Breast epithelium (tissue), 4 donors: ENCODE measurements at regions not wholly inside any gene's neighbourhood (a gene's known extent, or its start where the extent isn't known, plus 50 kb on each side); places are given as distances from the start of the nearest gene placed in this dataset.
A peak's percentile ranks its signal among the peaks of the same experiment; 100 is the strongest.

Experiments used
- DNase-seq, 2 donors: peaks; one replicate each; pipeline ENCODE4 v3.0.0-alpha.2; 2019; ENCODE audit warnings: low spot score in 2 of 2
- H3K27ac ChIP-seq, 2 donors: fragments of 200-600 bp; sonication (generic) in 1 of 2; one replicate each; pipeline ENCODE4 v1.5.1; 2016 to 2019; ENCODE audit warnings: mild to moderate bottlenecking in 1 of 2
- H3K27me3 ChIP-seq, 2 donors: fragments of 200-600 bp; sonication (generic) in 1 of 2; one replicate each; pipeline versions ENCODE4 v1.5.1 to v1.6.0; 2017 to 2019; ENCODE audit warnings: control low read depth in 1 of 2, mild to moderate bottlenecking in 1 of 2
- H3K36me3 ChIP-seq: fragments of 200-600 bp; one replicate; pipeline ENCODE4 v1.5.1; 2019
- H3K4me1 ChIP-seq, 2 donors: fragments of 200-600 bp; sonication (generic); one replicate each; pipeline ENCODE4 v1.5.1; 2016 to 2019; ENCODE audit warnings: control low read depth in 1 of 2
- H3K4me3 ChIP-seq, 3 donors: fragments of 200-600 bp; sonication (generic); 1 replicate in 2 of 3; 2 replicates in 1 of 3; pipeline ENCODE4 v1.5.1; 2016 to 2019; ENCODE audit warnings: mild to moderate bottlenecking in 3 of 3, moderate library complexity in 2 of 3
- H3K9me3 ChIP-seq, 2 donors: fragments of 200-600 bp; sonication (generic) in 1 of 2; one replicate each; pipeline ENCODE4 v1.5.1; 2016 to 2019; ENCODE audit warnings: control low read depth in 1 of 2
- POLR2A ChIP-seq: fragments of 450-650 bp; IDR thresholded peaks from one replicate; pipeline ENCODE4 v1.6.1; 2016; ENCODE audit warnings: antibody characterized with exemption, mild to moderate bottlenecking, moderate library complexity
- POLR2AphosphoS5 ChIP-seq, 3 donors: sonication (generic); formaldehyde crosslinking; IDR thresholded peaks; one replicate each; pipeline ENCODE4 v1.6.1; 2017; ENCODE audit warnings: antibody characterized with exemption in 3 of 3
- intact Hi-C: fragments of 100-400 bp; cut with DNase I; formaldehyde crosslinking; loops from one replicate; pipeline ENCODE4 v1.15.1; 2023; ENCODE audit warnings: low total_unique reads
- TF ChIP-seq, protein P1 (sequence below), 3 donors: fragments of 450-650 bp; IDR thresholded peaks; one replicate each; pipeline ENCODE4 v1.5.1; 2016 to 2017; ENCODE audit warnings: antibody characterized with exemption in 3 of 3, mild to moderate bottlenecking in 3 of 3, moderate library complexity in 3 of 3

DNA sequence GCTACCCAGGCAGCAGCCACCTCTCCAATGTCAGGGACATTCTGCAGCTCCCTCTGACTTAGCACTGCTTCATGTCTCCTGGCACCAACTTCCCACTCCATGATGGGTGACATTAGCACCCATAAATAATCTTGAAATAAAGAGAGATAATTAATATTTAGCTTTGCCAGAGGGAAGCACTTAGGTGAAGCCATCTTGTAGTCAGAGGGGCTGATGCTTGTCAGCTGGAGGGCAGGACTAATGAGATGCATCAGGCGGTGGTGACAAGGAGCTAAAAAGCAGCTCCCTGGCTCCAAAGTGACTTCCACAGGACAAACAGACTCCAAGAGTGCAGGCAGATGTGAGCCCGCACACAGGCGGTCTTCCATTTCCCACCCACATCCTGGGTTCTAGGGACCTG lies 153.0 kb upstream of the ID2 start:
- H3K27ac ChIP-seq = no peak overlapping the region
- no peak for DNase-seq
- H3K27me3 ChIP-seq = no peaks in the 10 kb centered on the region
- peaks cover 0 to 6% of the 10 kb centered on the region in 2 donors for H3K9me3 ChIP-seq
- intact Hi-C loops = no loop called here
- TF ChIP-seq POLR2A (no peak), POLR2AphosphoS5 (IDR thresholded peaks at IDR 0.05) (no peak)
- TF ChIP-seq, protein P1, sequence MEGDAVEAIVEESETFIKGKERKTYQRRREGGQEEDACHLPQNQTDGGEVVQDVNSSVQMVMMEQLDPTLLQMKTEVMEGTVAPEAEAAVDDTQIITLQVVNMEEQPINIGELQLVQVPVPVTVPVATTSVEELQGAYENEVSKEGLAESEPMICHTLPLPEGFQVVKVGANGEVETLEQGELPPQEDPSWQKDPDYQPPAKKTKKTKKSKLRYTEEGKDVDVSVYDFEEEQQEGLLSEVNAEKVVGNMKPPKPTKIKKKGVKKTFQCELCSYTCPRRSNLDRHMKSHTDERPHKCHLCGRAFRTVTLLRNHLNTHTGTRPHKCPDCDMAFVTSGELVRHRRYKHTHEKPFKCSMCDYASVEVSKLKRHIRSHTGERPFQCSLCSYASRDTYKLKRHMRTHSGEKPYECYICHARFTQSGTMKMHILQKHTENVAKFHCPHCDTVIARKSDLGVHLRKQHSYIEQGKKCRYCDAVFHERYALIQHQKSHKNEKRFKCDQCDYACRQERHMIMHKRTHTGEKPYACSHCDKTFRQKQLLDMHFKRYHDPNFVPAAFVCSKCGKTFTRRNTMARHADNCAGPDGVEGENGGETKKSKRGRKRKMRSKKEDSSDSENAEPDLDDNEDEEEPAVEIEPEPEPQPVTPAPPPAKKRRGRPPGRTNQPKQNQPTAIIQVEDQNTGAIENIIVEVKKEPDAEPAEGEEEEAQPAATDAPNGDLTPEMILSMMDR (IDR thresholded peaks at IDR 0.05) = no peak
- no peaks in the 10 kb centered on the region for H3K4me1 ChIP-seq
- H3K36me3 ChIP-seq = no peaks in the 10 kb centered on the region
- H3K4me3 ChIP-seq = no peak overlapping the region

- H3K9me3 ChIP-seq = peaks cover 0 to 6% of the 10 kb centered on the region in 2 donors
- TF ChIP-seq, protein P1 (IDR thresholded peaks at IDR 0.05) = no peak
- intact Hi-C loops = no loop called here
- no peak for DNase-seq
- no peak overlapping the region for H3K4me3 ChIP-seq
- no peaks in the 10 kb centered on the region for H3K36me3 ChIP-seq
- H3K27ac ChIP-seq = no peak overlapping the region
- H3K4me1 ChIP-seq = peaks cover 0 to 2% of the 10 kb centered on the region in 2 donors
- no peaks in the 10 kb centered on the region for H3K27me3 ChIP-seq
These were observed 152.1 kb upstream of the ID2 start for GRCh38 chr2:8529706-8530277.

GRCh38 chr2:8531481-8531880 lies 150.4 kb upstream of the ID2 start:
- intact Hi-C loops = no loop called here

GRCh38 chr2:8532438-8532837 lies 149.4 kb upstream of the ID2 start:
- H3K4me1 ChIP-seq = peaks cover 9 to 18% of the 10 kb centered on the region in 2 donors
- peaks cover 0 to 6% of the 10 kb centered on the region in 2 donors for H3K9me3 ChIP-seq
- no peak overlapping the region for H3K4me3 ChIP-seq
- TF ChIP-seq POLR2A = no peak
- no peak for TF ChIP-seq POLR2AphosphoS5 (IDR thresholded peaks at IDR 0.05)
- TF ChIP-seq, protein P1 (IDR thresholded peaks at IDR 0.05) = no peak
- no peaks in the 10 kb centered on the region for H3K36me3 ChIP-seq
- DNase-seq = no peak
- H3K27ac ChIP-seq = no peak overlapping the region
- H3K27me3 ChIP-seq = no peaks in the 10 kb centered on the region
- intact Hi-C loops = no loop called here

More at GRCh38 chr2:8531481-8531880, 150.4 kb upstream of the ID2 start:
- TF ChIP-seq POLR2A (no peak), POLR2AphosphoS5 (IDR thresholded peaks at IDR 0.05) (no peak)
- TF ChIP-seq, protein P1 (IDR thresholded peaks at IDR 0.05) = no peak
- Histone ChIP-seq H3K27me3 (no peaks in the 10 kb centered on the region), H3K9me3 (peaks cover 0 to 6% of the 10 kb centered on the region in 2 donors), H3K36me3 (no peaks in the 10 kb centered on the region), H3K4me1 (peaks cover 9 to 13% of the 10 kb centered on the region in 2 donors), H3K27ac (no peak overlapping the region), H3K4me3 (no peak overlapping the region)
- no peak for DNase-seq

DNA sequence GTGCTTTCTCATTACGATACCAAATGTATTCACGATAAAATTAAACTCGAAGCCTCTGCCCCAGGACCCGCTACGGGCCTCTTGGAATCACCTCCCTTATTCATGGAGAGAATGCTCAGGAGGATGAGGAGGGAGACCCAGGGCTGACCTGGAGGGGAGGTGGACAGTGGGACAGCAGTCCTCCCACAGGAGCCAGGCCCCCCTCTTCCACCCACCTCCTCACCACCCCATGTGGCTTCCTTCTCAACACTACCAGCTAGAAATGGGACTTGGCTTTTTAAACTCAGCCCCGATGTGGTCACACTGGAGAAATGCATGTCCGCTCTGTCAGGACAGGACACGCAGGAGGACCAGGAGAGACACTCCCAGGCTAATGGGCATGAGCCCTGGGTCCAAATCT lies 147.9 kb upstream of the ID2 start:
- no peak overlapping the region for H3K4me3 ChIP-seq
- no peaks in the 10 kb centered on the region for H3K27me3 ChIP-seq
- H3K4me1 ChIP-seq = peaks cover 9 to 18% of the 10 kb centered on the region in 2 donors
- H3K36me3 ChIP-seq = no peaks in the 10 kb centered on the region
- peaks cover 0 to 6% of the 10 kb centered on the region in 2 donors for H3K9me3 ChIP-seq
- intact Hi-C loops = no loop called here
- TF ChIP-seq POLR2A (no peak), POLR2AphosphoS5 (IDR thresholded peaks at IDR 0.05) (no peak)
- TF ChIP-seq, protein P1 (IDR thresholded peaks at IDR 0.05) = no peak
- H3K27ac ChIP-seq = peak overlapping the region in 1 of 2 donors; percentile 82
- no peak for DNase-seq
